Stimulated activated CD8-positive, alpha-beta memory T cell treated with anti-CD3 and anti-CD28 coated beads, Interleukin-7, amount 100 ng/mL, for 48 hours (primary cell): ENCODE measurements at regions not wholly inside any gene's neighbourhood (a gene's known extent, or its start where the extent isn't known, plus 50 kb on each side); places are given as distances from the start of the nearest gene placed in this dataset.

Experiments
- DNase-seq, 2 donors: peaks; one replicate each; pipeline ENCODE4 v3.0.0-alpha.2; 2020; ENCODE audit warnings: low read depth in 1 of 2; ENCODE audit errors: extremely low read depth in 1 of 2

DNA sequence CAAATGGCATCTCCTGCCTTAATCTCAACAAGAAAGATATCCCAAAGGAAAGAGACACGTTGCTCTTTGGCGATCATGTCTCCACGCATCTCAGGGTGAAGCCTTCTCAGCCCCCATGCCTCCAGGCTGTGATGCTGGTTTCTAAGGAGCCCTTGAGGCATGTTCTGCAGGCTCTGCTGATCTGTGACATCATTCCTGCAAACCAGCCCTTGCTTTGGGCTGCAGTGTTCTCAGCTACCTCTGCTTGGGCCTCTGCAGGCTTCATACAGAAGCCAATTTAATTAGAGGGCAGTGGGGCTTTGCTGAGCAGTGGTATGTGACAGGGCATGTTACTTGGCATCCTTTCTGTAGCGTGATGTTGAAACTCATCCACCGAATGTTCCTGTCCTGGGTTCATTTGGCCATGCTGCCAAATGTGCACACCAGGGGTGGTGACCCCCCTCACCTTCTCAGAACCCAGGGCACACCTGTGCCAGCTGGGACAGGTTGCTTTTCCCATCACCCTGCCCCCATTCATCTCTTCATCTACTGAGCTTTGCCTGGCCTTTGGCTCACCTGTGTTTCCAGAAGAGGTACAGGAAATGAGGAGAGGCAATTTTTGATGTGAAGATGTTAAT lies 230.9 kb downstream of the TEX29 start:
- no peak for DNase-seq

GRCh38 chr13:111552891-111553655 lies 232.6 kb downstream of the TEX29 start:
- DNase-seq = no peak

DNA sequence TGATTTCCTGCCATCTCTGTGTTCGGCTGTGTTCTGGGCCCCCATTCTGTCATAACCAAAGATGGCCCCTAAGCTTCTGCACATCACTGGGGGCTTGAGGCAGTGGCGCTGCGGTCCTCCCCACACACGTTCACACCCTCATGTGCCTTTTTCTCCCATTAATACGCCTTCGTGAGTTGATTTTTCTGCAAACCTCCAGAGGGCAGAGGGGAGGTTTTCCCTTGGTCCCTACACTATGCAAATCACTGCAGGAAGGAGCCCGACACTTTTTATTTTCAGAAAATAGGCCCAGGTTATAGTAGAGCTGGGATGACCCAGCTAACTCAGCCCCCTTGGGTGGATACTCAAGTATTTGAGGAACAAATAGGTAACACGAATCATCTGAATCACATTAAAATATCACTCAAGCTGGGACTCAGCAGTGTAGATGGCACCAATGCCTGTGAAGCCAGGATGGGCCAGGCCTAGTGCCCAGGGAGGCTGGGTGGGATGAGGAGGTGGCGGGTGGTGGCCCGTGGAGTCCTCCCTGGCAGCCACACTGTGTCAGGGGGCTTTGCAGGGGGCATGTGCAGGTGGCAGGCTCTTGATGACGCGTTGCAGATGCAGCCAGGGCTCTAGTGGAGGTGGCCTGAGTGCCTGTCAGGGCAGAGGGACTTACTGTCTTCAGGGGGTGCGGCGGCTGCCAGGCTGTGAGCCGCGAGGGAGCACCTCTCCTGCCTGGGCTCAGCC lies 234.3 kb downstream of the TEX29 start:
- DNase-seq = no peak

DNA sequence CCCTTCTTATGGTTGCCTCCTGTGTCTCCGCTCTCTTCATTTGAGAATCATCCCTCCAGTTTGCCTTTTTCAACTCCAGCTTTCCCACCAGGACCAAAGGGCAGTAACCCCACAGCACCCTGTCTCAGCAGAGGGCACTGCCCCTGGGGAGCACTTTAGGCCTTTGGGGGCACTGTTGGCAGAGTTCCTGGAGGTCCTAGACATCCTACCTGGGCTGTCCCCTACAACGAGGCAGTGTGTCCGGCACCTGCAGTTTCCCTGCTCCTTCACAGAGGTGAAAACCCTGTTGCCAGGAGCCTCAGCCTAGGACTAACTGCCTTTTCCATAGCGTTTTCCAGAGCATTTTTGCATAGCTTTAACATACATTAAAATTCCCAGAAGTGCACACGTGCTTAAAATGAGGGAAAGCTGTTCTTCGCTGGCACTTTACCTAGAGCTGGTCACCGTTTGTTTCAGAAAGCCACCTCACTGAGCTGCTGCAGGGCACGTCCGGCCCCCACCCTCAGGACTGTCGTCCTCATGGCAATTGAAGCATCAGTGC lies 234.9 kb downstream of the TEX29 start:
- no peak for DNase-seq

DNA sequence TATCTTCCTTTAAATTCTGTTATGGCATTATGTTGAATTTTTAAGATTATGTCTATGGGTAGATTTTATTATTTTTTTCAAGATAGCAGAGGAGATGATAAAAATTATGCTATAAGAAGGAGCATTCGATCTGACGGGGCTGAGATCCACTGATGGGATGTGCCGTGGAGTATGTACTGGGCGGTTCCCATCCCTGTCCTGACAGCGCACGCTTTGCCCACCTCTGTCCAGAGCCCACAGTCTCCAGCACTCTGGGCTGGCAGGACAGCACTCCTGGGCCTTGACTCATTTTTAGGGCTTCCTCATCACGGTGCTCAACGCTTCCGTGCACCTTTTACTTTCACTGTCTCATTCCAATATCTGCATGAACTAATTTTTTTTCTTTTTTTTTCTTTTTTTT lies 235.5 kb downstream of the TEX29 start:
- DNase-seq = no peak

DNA sequence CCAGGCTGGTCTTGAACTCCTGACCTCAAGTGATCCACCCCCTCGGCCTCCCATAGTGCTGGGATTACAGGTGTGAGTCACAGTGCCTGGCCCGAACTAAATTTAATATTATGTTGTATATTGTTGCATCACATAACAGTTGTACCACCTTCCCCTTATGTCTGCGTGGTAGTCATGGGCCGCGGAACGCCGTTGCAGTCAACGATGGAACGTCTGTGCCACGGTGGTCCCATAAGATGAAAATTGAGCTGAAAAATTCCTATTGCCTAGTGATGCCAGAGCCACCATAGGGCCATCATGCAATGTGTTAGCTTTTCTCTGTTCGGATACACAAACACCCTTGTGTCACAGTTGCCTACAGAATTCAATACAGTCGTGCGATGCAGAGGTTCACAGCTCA lies 236.1 kb downstream of the TEX29 start:
- no peak for DNase-seq

- DNase-seq = no peak
These were observed 237.7 kb downstream of the TEX29 start for GRCh38 chr13:111557921-111558699.

DNA sequence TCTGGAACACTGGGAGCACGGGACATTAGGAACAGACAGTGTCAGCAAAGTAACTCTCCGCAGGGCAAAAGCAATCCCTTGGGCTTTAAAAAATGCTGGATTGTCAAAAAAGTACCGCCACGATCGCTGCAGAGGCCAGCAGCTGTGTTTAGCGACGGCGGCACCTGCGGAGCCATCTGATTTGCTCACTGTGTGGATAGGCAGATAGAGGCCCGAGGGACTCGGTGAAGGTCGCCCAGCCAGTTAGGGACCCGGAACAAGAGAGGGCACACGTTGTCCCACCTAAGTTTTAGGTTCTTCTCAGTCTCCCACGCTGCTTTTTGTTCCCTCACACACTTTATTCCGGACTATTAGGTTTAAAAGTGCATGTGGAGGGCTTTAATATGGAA lies 238.3 kb downstream of the TEX29 start:
- DNase-seq = no peak

- DNase-seq = no peak
These were observed 239.4 kb downstream of the TEX29 start for GRCh38 chr13:111559612-111560403.

DNA sequence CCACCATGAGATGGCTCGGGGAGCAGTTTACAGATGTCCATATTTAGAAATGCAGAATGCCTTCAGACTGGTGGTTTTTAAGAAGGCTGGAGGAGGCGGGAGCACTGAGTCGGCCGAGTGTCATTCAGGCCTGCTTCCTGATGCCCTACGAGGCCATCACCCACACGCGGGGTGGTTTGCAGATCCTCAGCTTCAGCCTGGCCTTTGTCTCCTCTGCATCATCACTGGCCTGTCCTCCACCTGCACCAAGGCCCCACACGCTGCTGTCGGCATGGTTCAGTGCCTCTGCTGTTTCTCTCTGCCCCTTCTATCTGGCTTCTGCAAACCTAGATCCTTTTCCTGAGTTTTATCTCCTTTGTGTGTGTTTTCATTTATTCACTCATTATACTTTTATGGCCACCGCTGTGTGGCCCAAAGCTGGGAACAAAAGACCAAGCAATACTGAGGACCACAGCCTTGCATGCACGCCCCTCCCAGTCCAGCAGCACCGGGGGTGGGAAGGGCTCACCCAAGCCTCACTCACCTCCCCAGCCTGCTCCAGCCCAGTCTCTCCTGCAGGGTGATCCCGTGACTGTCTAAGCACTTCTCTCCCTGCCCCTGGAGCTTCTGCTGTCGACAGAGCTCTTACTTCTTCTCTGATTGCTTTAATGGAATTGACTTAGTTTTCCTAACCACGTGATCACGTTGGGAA lies 240.8 kb downstream of the TEX29 start:
- DNase-seq = no peak

GRCh38 chr13:111562716-111563115 lies 242.3 kb downstream of the TEX29 start:
- DNase-seq = no peak

DNA sequence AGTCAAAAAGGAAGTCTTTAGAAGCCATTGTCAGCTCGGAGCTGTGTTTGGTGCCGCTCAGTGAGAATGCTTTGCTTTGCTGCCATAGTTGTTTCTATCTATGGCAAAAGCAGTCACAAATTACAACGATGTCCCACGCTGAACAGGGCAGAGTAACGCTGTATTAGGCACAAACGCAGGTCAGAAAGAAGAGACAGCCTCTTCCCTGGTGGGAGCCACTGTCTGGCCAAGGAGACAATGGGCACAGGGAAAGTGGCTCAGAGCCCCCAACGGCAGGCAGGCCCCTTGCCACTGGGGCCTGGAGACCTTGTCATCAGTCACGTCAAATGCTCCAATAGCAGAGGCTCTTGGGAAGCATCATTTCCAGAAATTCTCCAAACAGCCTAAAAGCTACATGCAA lies 244.2 kb downstream of the TEX29 start:
- no peak for DNase-seq

DNA sequence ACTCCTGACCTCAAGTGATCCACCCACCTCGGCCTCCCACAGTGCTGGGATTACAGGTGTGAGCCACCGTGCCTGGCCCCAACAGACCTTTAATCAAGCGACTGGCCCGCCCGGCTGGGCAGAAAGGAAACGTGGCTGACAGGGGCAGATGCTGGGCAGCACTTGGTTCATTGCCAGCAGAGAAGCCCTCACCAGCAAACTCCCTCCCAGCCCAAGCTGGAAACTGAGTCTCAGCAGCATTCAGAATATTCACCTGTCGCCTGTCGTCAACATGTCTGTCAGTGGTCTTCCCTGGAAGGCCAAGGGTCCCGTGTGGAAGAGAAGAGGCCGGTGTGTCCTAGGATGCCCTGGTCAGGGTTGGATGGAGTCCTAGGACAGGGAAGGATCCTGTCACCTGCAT lies 245.0 kb downstream of the TEX29 start:
- no peak for DNase-seq

GRCh38 chr13:111566567-111566966 lies 246.1 kb downstream of the TEX29 start:
- DNase-seq = no peak

- DNase-seq = no peak
These were observed 247.2 kb downstream of the TEX29 start for GRCh38 chr13:111567637-111568036.

- DNase-seq = no peak
These were observed 247.8 kb downstream of the TEX29 start for GRCh38 chr13:111568290-111568689.

GRCh38 chr13:111570911-111571310 lies 250.5 kb downstream of the TEX29 start:
- DNase-seq = no peak

- no peak for DNase-seq
These were observed 252.7 kb downstream of the TEX29 start for GRCh38 chr13:111572956-111573761.

- DNase-seq = no peak
These were observed 253.4 kb downstream of the TEX29 start for GRCh38 chr13:111573801-111574200.
